Fibroblast of lung (primary cell): ENCODE measurements at regions not wholly inside any gene's neighbourhood (a gene's known extent, or its start where the extent isn't known, plus 50 kb on each side); places are given as distances from the start of the nearest gene placed in this dataset.

Experiments used
- CTCF ChIP-seq, 2 donors: IDR thresholded peaks in 1 of 2; conservative IDR thresholded peaks in 1 of 2; 1 replicate in 1 of 2; 2 replicates in 1 of 2; pipeline ENCODE4 v1.5.1; 2011 to 2012; ENCODE audit warnings: low read length in 2 of 2, control low read depth in 1 of 2, inconsistent platforms in 1 of 2, low read depth in 1 of 2, mild to moderate bottlenecking in 1 of 2
- EZH2 ChIP-seq: IDR thresholded peaks from 2 replicates; pipeline ENCODE4 v1.5.1; 2012; ENCODE audit warnings: low read length, control low read depth, mild to moderate bottlenecking; ENCODE audit errors: missing control alignments

GRCh38 chr2:166572937-166573336 lies 78.9 kb upstream of the SCN7A start:
- TF ChIP-seq CTCF (conservative IDR thresholded peaks at IDR 0.05 in 1 of 2, IDR thresholded peaks at IDR 0.05 in 1 of 2; ENCODE audit: low read depth in 1 of 2, low read length in 2 of 2) (no peak), EZH2 (no peak)
